NOMO-1 (cell line): ENCODE measurements at regions not wholly inside any gene's neighbourhood (a gene's known extent, or its start where the extent isn't known, plus 50 kb on each side); places are given as distances from the start of the nearest gene placed in this dataset.
"Not testable (repeated sequence)": the region's sequence is repeated elsewhere in the genome, so short reads cannot be mapped to it uniquely, and the experiment has no call there.

Experiments used
- DNase-seq, 2 experiments: peaks; one replicate each; lab custom pipeline; 2025; ENCODE audit not compliant: unreplicated experiment in 2 of 2; lab: John Stamatoyannopoulos, UW

GRCh38 chr1:121518726-121519041 lies 333.9 kb downstream of the SRGAP2C start:
- no peak for DNase-seq

- peak; percentile 85 to 91 for DNase-seq
Measured at GRCh38 chr1:121519042-121519755, 334.4 kb downstream of the SRGAP2C start.

- DNase-seq: not testable (repeated sequence)
Measured at GRCh38 chr1:121519756-121520286, 335.0 kb downstream of the SRGAP2C start.

GRCh38 chr1:121522061-121522759 lies 337.4 kb downstream of the SRGAP2C start:
- DNase-seq: no peak

- DNase-seq: not testable (repeated sequence)
Measured at GRCh38 chr1:121523112-121523511, 338.3 kb downstream of the SRGAP2C start.

GRCh38 chr1:121525355-121525754 lies 340.6 kb downstream of the SRGAP2C start:
- DNase-seq: peak in 1 of 2 experiments; percentile 25

GRCh38 chr1:121528958-121529357 lies 344.2 kb downstream of the SRGAP2C start:
- peak in 1 of 2 experiments; percentile 26 for DNase-seq

GRCh38 chr1:121530026-121530425 lies 345.3 kb downstream of the SRGAP2C start:
- DNase-seq: not testable (repeated sequence)

- not testable (repeated sequence) for DNase-seq
Measured at GRCh38 chr1:121531747-121532146, 347.0 kb downstream of the SRGAP2C start.

- DNase-seq: not testable (repeated sequence)
Measured at GRCh38 chr1:121538148-121538547, 353.4 kb downstream of the SRGAP2C start.

GRCh38 chr1:121538943-121539575 lies 354.3 kb downstream of the SRGAP2C start:
- DNase-seq: no peak

- DNase-seq: not testable (repeated sequence)
Measured at GRCh38 chr1:121543988-121544387, 359.2 kb downstream of the SRGAP2C start.

GRCh38 chr1:121544500-121544899 lies 359.7 kb downstream of the SRGAP2C start:
- no peak for DNase-seq

- DNase-seq: not testable (repeated sequence)
Measured at GRCh38 chr1:121545899-121546298, 361.1 kb downstream of the SRGAP2C start.

GRCh38 chr1:121546830-121547591 lies 362.2 kb downstream of the SRGAP2C start:
- no peak for DNase-seq

- not testable (repeated sequence) for DNase-seq
Measured at GRCh38 chr1:121547726-121548125, 363.0 kb downstream of the SRGAP2C start.

GRCh38 chr1:121550817-121551216 lies 366.0 kb downstream of the SRGAP2C start:
- DNase-seq: not testable (repeated sequence)

- not testable (repeated sequence) for DNase-seq
Measured at GRCh38 chr1:121551491-121551890, 366.7 kb downstream of the SRGAP2C start.

GRCh38 chr1:121556560-121556959 lies 371.8 kb downstream of the SRGAP2C start:
- DNase-seq: not testable (repeated sequence)

GRCh38 chr1:121558034-121558433 lies 373.3 kb downstream of the SRGAP2C start:
- not testable (repeated sequence) for DNase-seq

- peak; percentile 1 to 64 for DNase-seq
Measured at GRCh38 chr1:121558514-121558913, 373.7 kb downstream of the SRGAP2C start.
